ENCODE measurements at regions not wholly inside any gene's neighbourhood (a gene's known extent, or its start where the extent isn't known, plus 50 kb on each side); places are given as distances from the start of the nearest gene placed in this dataset.
A peak's percentile ranks its signal among the peaks of the same experiment; 100 is the strongest.
"Not testable (repeated sequence)": the region's sequence is repeated elsewhere in the genome, so short reads cannot be mapped to it uniquely, and the experiment has no call there.

GRCh38 chr15:26065723-26066122, 202.6 kb upstream of the ATP10A start:
- intact Hi-C loops (cut with DNase I, micrococcal nuclease): no loop called here
- DNase-seq (no peak), ATAC-seq (no peak)

- intact Hi-C loops (cut with DNase I, micrococcal nuclease): no loop called here
- DNase-seq (no peak), ATAC-seq (no peak)
These were observed 198.1 kb upstream of the ATP10A start for GRCh38 chr15:26061248-26061647.

DNA sequence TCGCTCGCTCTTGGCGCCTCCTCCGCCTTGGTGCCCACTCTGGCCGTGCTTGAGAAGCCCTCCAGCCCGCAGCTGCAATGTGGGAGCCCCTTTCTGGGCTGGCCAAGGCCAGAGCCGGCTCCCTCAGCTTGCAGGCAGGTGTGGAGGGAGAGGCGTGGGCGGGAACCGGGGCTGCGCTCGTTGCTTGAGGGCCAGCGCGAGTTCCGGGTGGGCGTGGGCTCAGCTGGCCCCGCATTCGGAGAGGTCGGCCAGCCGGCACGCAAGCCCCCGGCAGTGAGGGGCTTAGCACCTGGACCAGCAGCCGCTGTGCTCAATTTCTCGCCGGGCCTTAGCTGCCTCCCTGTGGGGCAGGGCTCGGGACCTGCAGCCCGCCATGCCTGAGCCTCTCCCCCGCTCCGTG, 193.6 kb upstream of the ATP10A start:
- DNase-seq; ATAC-seq; intact Hi-C loops (cut with DNase I, micrococcal nuclease): not testable (repeated sequence)

- ATAC-seq: no peak
- intact Hi-C loops (cut with DNase I, micrococcal nuclease): no loop called here
- peak; percentile 6 to 44 for DNase-seq
These were observed 188.9 kb upstream of the ATP10A start for GRCh38 chr15:26051761-26052675.

DNA sequence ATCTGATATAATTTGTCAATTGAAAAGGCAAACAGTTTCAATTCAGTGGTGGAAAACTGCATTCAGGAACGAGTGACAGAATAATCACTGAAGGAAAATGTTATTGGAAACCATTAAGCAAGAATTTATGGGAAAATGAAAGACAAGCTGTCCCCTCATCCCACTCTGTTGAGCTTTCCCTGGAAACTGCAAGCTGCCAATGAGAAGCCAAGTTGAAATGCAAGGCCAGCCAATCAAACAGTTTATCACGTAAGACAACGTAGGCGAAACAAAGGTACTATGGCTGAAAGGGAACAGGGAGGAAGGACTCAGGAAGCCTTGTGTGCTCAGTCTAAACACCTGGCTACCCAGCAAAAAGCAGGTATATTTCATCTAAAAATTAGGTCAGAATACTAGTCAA, 187.9 kb upstream of the ATP10A start:
- intact Hi-C loops (cut with DNase I, micrococcal nuclease): no loop called here
- DNase-seq (no peak), ATAC-seq (no peak)

- intact Hi-C loops (cut with DNase I, micrococcal nuclease): no loop called here
- DNase-seq (no peak), ATAC-seq (no peak)
These were observed 187.0 kb upstream of the ATP10A start for GRCh38 chr15:26049900-26050657.

- intact Hi-C loops (cut with DNase I, micrococcal nuclease): no loop called here
- no peak for ATAC-seq
- no peak for DNase-seq
These were observed 185.5 kb upstream of the ATP10A start for GRCh38 chr15:26048669-26049068.

GRCh38 chr15:26045516-26045915, 182.4 kb upstream of the ATP10A start:
- DNase-seq (no peak), ATAC-seq (no peak)
- intact Hi-C loops (cut with DNase I, micrococcal nuclease): no loop called here

DNA sequence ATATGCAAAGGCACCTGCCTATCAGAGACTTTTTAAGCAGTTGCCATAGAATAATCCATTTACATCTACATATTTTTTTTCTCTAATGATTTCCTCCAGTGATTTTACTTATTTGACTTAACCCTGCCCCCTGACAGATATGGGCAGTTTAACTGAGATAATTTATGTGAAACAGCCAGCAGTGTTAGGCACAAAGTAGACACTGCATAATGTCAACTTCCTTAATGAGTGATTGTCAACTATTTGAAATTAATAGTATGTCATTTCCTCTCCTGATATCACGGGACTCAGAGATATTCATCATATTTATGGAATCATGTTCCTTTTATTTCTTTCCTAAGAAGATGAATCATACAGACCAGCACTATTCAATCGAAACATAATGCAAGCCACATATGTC, 179.9 kb upstream of the ATP10A start:
- ATAC-seq (no peak), DNase-seq (no peak)
- intact Hi-C loops (cut with DNase I, micrococcal nuclease): no loop called here

DNA sequence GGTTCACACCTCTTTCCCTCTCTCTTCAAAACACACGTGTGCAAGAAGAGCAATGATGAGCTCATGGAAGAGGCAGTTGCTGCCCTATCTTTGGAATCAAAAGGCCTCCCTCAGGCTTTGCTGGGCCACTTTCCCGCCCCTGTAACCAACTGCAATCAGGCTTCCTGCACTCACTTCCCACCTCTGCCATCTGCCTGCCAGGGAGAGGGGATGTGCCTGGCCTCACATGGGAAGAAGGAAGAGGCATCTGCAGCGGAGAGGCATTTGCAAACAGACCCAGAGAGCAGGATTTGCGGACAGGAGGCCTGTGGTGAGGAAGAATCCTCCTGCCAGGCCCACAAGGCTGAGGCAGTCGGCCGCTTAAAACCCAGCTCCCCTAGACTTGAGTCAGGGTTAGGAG, 175.6 kb upstream of the ATP10A start:
- intact Hi-C loops (cut with DNase I, micrococcal nuclease): no loop called here
- no peak for ATAC-seq

GRCh38 chr15:26037369-26037768, 174.2 kb upstream of the ATP10A start:
- intact Hi-C loops (cut with DNase I, micrococcal nuclease): no loop called here
- ATAC-seq (no peak), DNase-seq (no peak)

More for the DNA sequence above, 175.6 kb upstream of the ATP10A start:
- no peak for DNase-seq

GRCh38 chr15:26033493-26033892, 170.4 kb upstream of the ATP10A start:
- DNase-seq (no peak), ATAC-seq (no peak)
- intact Hi-C loops (cut with DNase I, micrococcal nuclease): no loop called here

GRCh38 chr15:26032162-26032846, 169.2 kb upstream of the ATP10A start:
- intact Hi-C loops (cut with DNase I, micrococcal nuclease): no loop called here
- DNase-seq (no peak), ATAC-seq (no peak)

DNA sequence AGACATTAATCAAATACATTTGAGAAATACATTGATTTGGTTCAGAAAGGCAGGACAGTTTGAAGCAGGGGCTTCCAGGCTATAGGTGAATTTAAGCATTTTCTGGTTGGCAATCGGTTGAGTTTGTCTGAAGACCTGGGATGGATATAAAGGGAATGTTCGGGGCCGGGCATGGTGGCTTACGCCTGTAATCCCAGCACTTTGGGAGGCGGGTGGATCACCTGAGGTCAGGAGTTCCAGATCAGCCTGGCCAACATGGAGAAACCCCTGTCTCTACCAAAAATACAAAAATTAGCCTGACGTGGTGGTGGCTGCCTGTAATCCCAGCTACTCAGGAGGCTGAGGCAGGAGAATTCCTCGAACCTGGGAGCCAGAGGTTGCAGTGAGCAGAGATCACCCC, 166.5 kb upstream of the ATP10A start:
- DNase-seq; ATAC-seq; intact Hi-C loops (cut with DNase I, micrococcal nuclease): not testable (repeated sequence)

DNA sequence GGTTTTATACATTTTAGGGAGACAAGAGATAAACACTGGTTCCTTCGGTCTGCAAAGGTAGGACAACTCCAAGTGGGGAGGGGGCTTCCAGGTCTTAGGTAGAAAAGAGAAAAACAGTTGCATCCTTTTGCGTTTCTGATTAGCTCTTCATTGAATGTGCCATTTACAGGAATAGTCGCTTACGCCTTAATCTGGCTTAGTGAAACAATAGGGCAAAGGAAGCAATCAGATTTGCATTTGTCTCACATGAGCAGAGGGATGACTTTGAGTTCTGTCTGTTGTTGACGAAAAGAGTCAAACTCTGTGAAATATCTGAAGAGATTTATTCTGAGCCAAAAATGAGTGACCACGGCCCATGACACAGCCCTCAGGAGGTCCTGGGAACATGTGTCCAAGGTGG, 166.0 kb upstream of the ATP10A start:
- no peak for ATAC-seq
- no peak for DNase-seq
- intact Hi-C loops (cut with DNase I, micrococcal nuclease): no loop called here

DNA sequence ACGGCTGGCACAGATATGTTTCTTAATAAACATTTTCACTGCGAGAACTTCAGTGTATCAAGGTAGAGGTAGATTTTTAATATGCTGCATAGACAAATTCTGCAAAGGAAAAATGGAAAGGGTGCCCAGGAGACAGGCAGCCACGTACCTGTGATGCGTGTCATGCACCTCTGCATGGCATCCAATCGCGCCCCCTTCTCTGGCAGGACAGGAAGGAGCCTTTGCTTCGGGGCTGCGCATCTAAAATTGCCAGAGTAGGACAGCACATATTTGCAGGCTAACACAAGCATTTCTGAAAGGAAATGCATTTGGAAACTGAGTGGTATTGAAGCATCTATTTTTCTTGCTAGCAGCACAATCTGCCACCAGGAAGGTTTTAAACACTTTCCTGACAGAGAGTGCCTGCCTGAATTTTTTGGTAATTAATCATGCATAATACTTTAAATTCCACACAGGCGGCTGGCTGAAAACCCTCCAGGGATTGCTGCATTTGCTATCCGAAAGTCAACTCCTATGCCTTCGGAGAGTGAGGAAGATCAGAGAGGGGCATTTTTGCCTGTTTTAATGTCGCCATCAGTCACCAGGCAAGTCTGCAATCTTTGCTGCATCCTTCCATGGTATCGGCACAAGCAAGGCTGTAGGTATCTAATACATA, 165.1 kb upstream of the ATP10A start:
- DNase-seq (no peak), ATAC-seq (no peak)
- intact Hi-C loops (cut with DNase I, micrococcal nuclease): no loop called here

GRCh38 chr15:26026671-26027070, 163.5 kb upstream of the ATP10A start:
- intact Hi-C loops (cut with DNase I, micrococcal nuclease); DNase-seq; ATAC-seq: not testable (repeated sequence)

- intact Hi-C loops (cut with DNase I, micrococcal nuclease): no loop called here
- DNase-seq (no peak), ATAC-seq (no peak)
These were observed 161.1 kb upstream of the ATP10A start for GRCh38 chr15:26024241-26024640.

- ATAC-seq (no peak), DNase-seq (no peak)
- intact Hi-C loops (cut with DNase I, micrococcal nuclease): no loop called here
These were observed 160.6 kb upstream of the ATP10A start for GRCh38 chr15:26023691-26024090.

Measured in left colon (tissue), 2 donors.